Mucosa of descending colon (tissue), 3 donors: ENCODE measurements at regions not wholly inside any gene's neighbourhood (a gene's known extent, or its start where the extent isn't known, plus 50 kb on each side); places are given as distances from the start of the nearest gene placed in this dataset.

ENCODE experiments used
- ATAC-seq: fragments of 200-7000 bp; cut with Tn5 transposase; one replicate; pipeline ENCODE4 v1.9.1; 2020; ENCODE audit warnings: mild to moderate bottlenecking, moderate library complexity
- DNase-seq, 3 donors: peaks; one replicate each; pipeline ENCODE4 v3.0.0-alpha.2; 2020
- H3K36me3 ChIP-seq: fragments of 200-600 bp; one replicate; pipeline ENCODE4 v1.8.0; 2021; ENCODE audit warnings: low read depth, mild to moderate bottlenecking
- H3K4me1 ChIP-seq: fragments of 200-600 bp; one replicate; pipeline ENCODE4 v1.8.0; 2021; ENCODE audit warnings: low read depth, mild to moderate bottlenecking
- H3K4me3 ChIP-seq: fragments of 200-600 bp; one replicate; pipeline ENCODE4 v1.8.0; 2021; ENCODE audit warnings: mild to moderate bottlenecking
- H3K9me3 ChIP-seq: fragments of 200-600 bp; one replicate; pipeline ENCODE4 v1.8.0; 2021; ENCODE audit warnings: mild to moderate bottlenecking
- CTCF ChIP-seq: fragments of 200-600 bp; IDR thresholded peaks from one replicate; pipeline ENCODE4 v1.8.0; 2022; ENCODE audit warnings: antibody characterized with exemption, mild to moderate bottlenecking
- intact Hi-C, 2 donors: fragments of 100-400 bp; cut with DNase I in 1 of 2; cut with micrococcal nuclease in 1 of 2; formaldehyde crosslinking; loops; one replicate each; pipeline versions ENCODE4 v1.11.0 to v1.11.1; 2022; cut with DNase I, micrococcal nuclease
- donor health status: DM: no; HTN: no; CAD: no; lungs with moderate emphysema.
- donor health status: DM: no; HTN: no; CAD: no.
- donor health status: DM: no; HTN: yes; CAD: no.

GRCh38 chr19:29273000-29273640 lies 60.2 kb upstream of the UQCRFS1 start:
- H3K4me3 ChIP-seq, result no peak overlapping the region
- no peaks in the 10 kb centered on the region for H3K9me3 ChIP-seq
- no peaks in the 10 kb centered on the region for H3K36me3 ChIP-seq
- no peaks in the 10 kb centered on the region for H3K4me1 ChIP-seq
- TF ChIP-seq CTCF, result no peak
- DNase-seq (no peak), ATAC-seq (no peak)
- intact Hi-C loops, result no loop called here

GRCh38 chr19:29275266-29275665 lies 62.3 kb upstream of the UQCRFS1 start:
- Histone ChIP-seq H3K36me3 (no peaks in the 10 kb centered on the region), H3K4me3 (no peak overlapping the region), H3K9me3 (no peaks in the 10 kb centered on the region), H3K4me1 (no peaks in the 10 kb centered on the region)
- TF ChIP-seq CTCF, result no peak
- intact Hi-C loops, result no loop called here
- DNase-seq (no peak), ATAC-seq (no peak)

GRCh38 chr19:29277102-29277501 lies 64.2 kb upstream of the UQCRFS1 start:
- DNase-seq (peak in 1 of 3 donors; percentile 19), ATAC-seq (peak; percentile 37)
- H3K9me3 ChIP-seq, result no peaks in the 10 kb centered on the region

DNA sequence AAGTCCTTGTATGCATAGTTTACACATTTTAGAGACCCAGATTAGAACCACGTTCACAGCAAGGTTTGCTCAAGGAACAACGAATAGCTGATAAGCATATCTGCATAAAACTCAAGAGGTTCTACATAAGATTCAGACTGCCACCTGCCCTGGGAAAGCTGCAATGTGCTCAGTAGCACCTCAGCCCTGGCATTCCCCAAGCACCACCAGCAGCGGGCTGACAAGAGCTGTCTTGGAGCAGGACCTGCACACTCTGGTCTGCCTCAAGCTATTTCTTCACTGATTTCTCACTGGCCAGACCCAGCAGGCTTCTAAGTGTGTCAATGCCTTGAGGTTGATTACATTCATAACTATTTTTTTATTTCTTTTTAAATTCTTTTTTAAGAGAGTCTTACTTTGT lies 65.8 kb upstream of the UQCRFS1 start:
- intact Hi-C loops, result no loop called here

More at GRCh38 chr19:29277102-29277501, 64.2 kb upstream of the UQCRFS1 start:
- intact Hi-C loops, result no loop called here
- H3K4me1 ChIP-seq, result no peaks in the 10 kb centered on the region
- no peak overlapping the region for H3K4me3 ChIP-seq
- TF ChIP-seq CTCF, result no peak
- no peaks in the 10 kb centered on the region for H3K36me3 ChIP-seq

DNA sequence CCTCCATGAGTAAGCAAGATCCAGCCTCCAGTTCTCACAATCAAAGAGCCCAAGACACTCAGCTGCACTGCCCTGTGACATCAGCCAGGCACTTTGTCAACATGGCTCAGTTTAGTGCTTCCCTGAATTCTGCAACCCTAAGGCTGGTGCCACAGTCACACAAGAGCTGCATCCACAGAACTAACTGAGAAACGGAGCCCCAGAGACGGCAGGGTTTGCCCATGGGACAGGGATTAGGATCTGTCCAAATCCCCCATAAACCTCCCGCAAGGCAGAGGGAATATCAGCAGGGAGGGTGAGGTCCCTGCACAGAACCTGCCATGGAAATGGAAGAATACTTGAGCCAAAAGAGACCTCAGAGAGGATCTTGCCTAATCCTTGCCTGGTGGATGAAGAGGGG lies 70.4 kb upstream of the UQCRFS1 start:
- Histone ChIP-seq H3K9me3 (no peaks in the 10 kb centered on the region), H3K4me3 (no peak overlapping the region), H3K36me3 (no peaks in the 10 kb centered on the region), H3K4me1 (no peaks in the 10 kb centered on the region)
- TF ChIP-seq CTCF, result no peak
- intact Hi-C loops, result no loop called here
- DNase-seq (no peak), ATAC-seq (no peak)

More for the DNA sequence above, 65.8 kb upstream of the UQCRFS1 start:
- no peak for DNase-seq
- Histone ChIP-seq H3K9me3 (no peaks in the 10 kb centered on the region), H3K4me3 (no peak overlapping the region), H3K36me3 (no peaks in the 10 kb centered on the region), H3K4me1 (no peaks in the 10 kb centered on the region)
- no peak for TF ChIP-seq CTCF
- no peak for ATAC-seq
